GM12865 (cell line): ENCODE measurements at regions not wholly inside any gene's neighbourhood (a gene's known extent, or its start where the extent isn't known, plus 50 kb on each side); places are given as distances from the start of the nearest gene placed in this dataset.
"Not testable (repeated sequence)": the region's sequence is repeated elsewhere in the genome, so short reads cannot be mapped to it uniquely, and the experiment has no call there.

Experiments used
- DNase-seq: peaks from one replicate; pipeline ENCODE4 v3.0.0; 2010; ENCODE audit warnings: low read depth
- H3K4me3 ChIP-seq: 2 replicates; pipeline ENCODE4 v1.5.1; 2011; ENCODE audit warnings: mild to moderate bottlenecking, low read depth, low read length, control low read depth
- TF ChIP-seq, protein P1 (sequence below): IDR thresholded peaks from 2 replicates; pipeline ENCODE4 v1.5.1; 2011; ENCODE audit warnings: low read length, control low read depth, low read depth, inconsistent platforms; ENCODE audit not compliant: insufficient read depth; ENCODE audit errors: missing control alignments

GRCh38 chr1:101175886-101176285, 60.9 kb upstream of the S1PR1 start:
- TF ChIP-seq, protein P1, sequence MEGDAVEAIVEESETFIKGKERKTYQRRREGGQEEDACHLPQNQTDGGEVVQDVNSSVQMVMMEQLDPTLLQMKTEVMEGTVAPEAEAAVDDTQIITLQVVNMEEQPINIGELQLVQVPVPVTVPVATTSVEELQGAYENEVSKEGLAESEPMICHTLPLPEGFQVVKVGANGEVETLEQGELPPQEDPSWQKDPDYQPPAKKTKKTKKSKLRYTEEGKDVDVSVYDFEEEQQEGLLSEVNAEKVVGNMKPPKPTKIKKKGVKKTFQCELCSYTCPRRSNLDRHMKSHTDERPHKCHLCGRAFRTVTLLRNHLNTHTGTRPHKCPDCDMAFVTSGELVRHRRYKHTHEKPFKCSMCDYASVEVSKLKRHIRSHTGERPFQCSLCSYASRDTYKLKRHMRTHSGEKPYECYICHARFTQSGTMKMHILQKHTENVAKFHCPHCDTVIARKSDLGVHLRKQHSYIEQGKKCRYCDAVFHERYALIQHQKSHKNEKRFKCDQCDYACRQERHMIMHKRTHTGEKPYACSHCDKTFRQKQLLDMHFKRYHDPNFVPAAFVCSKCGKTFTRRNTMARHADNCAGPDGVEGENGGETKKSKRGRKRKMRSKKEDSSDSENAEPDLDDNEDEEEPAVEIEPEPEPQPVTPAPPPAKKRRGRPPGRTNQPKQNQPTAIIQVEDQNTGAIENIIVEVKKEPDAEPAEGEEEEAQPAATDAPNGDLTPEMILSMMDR, result no peak
- H3K4me3 ChIP-seq, result no peak overlapping the region
- DNase-seq, result no peak

DNA sequence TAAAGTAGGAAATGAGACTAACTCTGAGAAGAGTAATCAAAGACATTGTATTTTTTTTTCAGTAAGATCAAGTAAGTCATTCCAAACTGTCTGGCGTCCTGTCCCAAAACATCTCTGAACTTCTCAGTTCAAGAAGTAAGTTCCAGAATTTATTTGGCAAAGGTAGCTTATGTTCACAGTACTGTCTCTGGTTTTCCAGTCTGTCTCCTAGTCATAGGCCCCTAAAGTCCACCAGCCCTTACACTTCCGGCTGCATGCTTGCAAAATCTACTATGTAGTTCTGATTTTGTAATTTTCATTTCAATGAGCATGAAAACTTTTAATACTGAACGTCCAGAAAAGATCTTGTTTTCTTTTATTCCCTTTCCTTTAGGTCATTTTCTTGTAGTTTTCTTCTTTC, 61.4 kb upstream of the S1PR1 start:
- no peak for DNase-seq
- TF ChIP-seq, protein P1, result no peak
- H3K4me3 ChIP-seq, result no peak overlapping the region

DNA sequence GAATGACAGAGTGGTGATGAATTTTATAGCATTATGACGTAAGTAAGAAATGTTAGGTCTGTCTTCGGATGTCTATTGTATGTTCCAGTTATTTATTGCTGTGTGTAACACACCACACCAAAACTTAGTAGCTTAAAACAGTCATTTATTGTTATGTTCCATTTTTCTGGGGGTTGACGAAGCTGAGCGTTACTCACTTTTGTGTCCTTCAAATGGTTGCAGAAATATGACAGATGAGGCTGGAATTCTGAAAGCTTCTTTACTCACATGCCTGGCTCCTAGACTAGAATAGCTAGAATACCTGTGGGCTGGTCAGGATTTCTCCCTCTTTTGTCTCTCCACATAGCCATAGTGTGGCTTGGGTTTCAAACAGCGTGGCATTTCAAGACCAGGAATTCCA, 62.1 kb upstream of the S1PR1 start:
- DNase-seq, result no peak
- H3K4me3 ChIP-seq, result no peak overlapping the region
- TF ChIP-seq, protein P1, result no peak

GRCh38 chr1:101174298-101174697, 62.5 kb upstream of the S1PR1 start:
- not testable (repeated sequence) for H3K4me3 ChIP-seq, DNase-seq

- no peak overlapping the region for H3K4me3 ChIP-seq
- DNase-seq, result no peak
- TF ChIP-seq, protein P1, result no peak
These were observed 66.2 kb upstream of the S1PR1 start for GRCh38 chr1:101170506-101171050.

DNA sequence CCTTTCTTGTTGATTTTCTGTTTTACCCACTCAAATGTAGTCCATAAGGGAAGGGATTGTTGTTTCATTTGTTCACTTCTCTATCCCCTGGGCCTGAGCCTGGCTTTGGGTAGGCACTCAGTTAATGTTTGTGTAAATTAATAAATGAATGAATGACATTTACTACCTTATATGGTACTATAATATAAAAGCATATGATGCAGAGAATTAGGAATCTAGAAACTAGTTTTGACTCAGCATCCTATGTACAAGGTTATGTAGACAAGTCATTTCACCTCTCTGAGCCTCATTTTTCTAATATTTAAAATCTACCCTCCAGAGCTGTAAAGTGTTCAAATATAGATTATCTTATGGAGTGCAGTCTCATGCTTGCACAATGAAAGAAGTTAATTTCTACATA, 68.9 kb upstream of the S1PR1 start:
- no peak overlapping the region for H3K4me3 ChIP-seq
- DNase-seq, result no peak
- TF ChIP-seq, protein P1, result no peak

- H3K4me3 ChIP-seq, result no peak overlapping the region
- no peak for DNase-seq
- TF ChIP-seq, protein P1, result no peak
These were observed 70.2 kb upstream of the S1PR1 start for GRCh38 chr1:101166583-101167120.
